Natural killer cell (primary cell): ENCODE measurements at regions not wholly inside any gene's neighbourhood (a gene's known extent, or its start where the extent isn't known, plus 50 kb on each side); places are given as distances from the start of the nearest gene placed in this dataset.

ENCODE experiments used
- ATAC-seq, 3 donors: fragments of 150-1000 bp in 2 of 3; fragments of 200-7000 bp in 1 of 3; cut with Tn5 transposase; 1 replicate in 1 of 3; 2 replicates in 2 of 3; pipeline ENCODE4 v1.10.0; 2021; ENCODE audit warnings: mild to moderate bottlenecking in 2 of 3, moderate library complexity in 2 of 3
- DNase-seq, 2 donors: peaks; one replicate each; pipeline versions ENCODE4 v3.0.0 to v3.0.0-alpha.2; 2013 to 2021; ENCODE audit warnings: mixed read lengths in 1 of 2
- H3K27ac ChIP-seq: one replicate; pipeline ENCODE4 v1.5.1; 2013; ENCODE audit warnings: mild to moderate bottlenecking, low read length
- H3K27me3 ChIP-seq: one replicate; pipeline ENCODE4 v1.6.1; 2013; ENCODE audit warnings: low read length; ENCODE audit not compliant: control insufficient read depth, insufficient read depth
- H3K36me3 ChIP-seq: one replicate; pipeline ENCODE4 v1.6.1; 2013; ENCODE audit warnings: low read length; ENCODE audit not compliant: control insufficient read depth, insufficient read depth
- H3K4me1 ChIP-seq: one replicate; pipeline ENCODE4 v1.6.1; 2013; ENCODE audit warnings: low read length; ENCODE audit not compliant: control insufficient read depth, insufficient read depth
- H3K4me3 ChIP-seq: one replicate; pipeline ENCODE4 v1.5.1; 2013; ENCODE audit warnings: low read length
- H3K9me3 ChIP-seq: one replicate; pipeline ENCODE4 v1.6.1; 2013; ENCODE audit warnings: low read length; ENCODE audit not compliant: control insufficient read depth, insufficient read depth
- H3K27ac Mint-ChIP-seq, 2 donors: one replicate each; pipeline ENCODE4 v1.8.0; 2022; ENCODE audit warnings: mild to moderate bottlenecking in 2 of 2, mixed read lengths in 2 of 2, moderate library complexity in 1 of 2
- H3K27me3 Mint-ChIP-seq, 2 donors: one replicate each; pipeline ENCODE4 v1.8.0; 2022; ENCODE audit warnings: low read depth in 2 of 2, mixed read lengths in 2 of 2
- H3K36me3 Mint-ChIP-seq: one replicate; pipeline ENCODE4 v1.8.0; 2022; ENCODE audit warnings: mixed read lengths
- H3K4me1 Mint-ChIP-seq, 2 donors: one replicate each; pipeline ENCODE4 v1.8.0; 2022; ENCODE audit warnings: mixed read lengths in 2 of 2
- H3K4me3 Mint-ChIP-seq: one replicate; pipeline ENCODE4 v1.8.0; 2022; ENCODE audit warnings: mild to moderate bottlenecking, moderate library complexity, mixed read lengths
- H3K9me3 Mint-ChIP-seq, 2 donors: one replicate each; pipeline ENCODE4 v1.8.0; 2022; ENCODE audit warnings: mixed read lengths in 2 of 2
- CTCF ChIP-seq: fragments of 200-600 bp; IDR thresholded peaks from one replicate; pipeline ENCODE4 v1.8.0; 2022; ENCODE audit warnings: antibody characterized with exemption
- WGBS: methylation state at CpG from one replicate; pipeline ENCODE4 v1.1.7; 2013; ENCODE audit warnings: missing lambda C conversion rate; ENCODE audit not compliant: insufficient coverage; 5-methylcytosine and 5-hydroxymethylcytosine counted together
- intact Hi-C: fragments of 100-400 bp; cut with micrococcal nuclease; formaldehyde crosslinking; loops from one replicate; pipeline ENCODE4 v1.14.2; 2022

GRCh38 chr4:38266616-38267015, 306.4 kb downstream of the PTTG2 start:
- H3K36me3 Mint-ChIP-seq: no peaks in the 10 kb centered on the region
- no peaks in the 10 kb centered on the region for H3K9me3 ChIP-seq
- H3K4me3 ChIP-seq: no peak overlapping the region
- DNase-seq (no peak), ATAC-seq (no peak)
- TF ChIP-seq CTCF: no peak
- no peaks in the 10 kb centered on the region for H3K4me1 Mint-ChIP-seq
- no peaks in the 10 kb centered on the region for H3K4me1 ChIP-seq
- 73% methylated on average over 3 of the region's 4 CpGs for WGBS
- H3K36me3 ChIP-seq: no peaks in the 10 kb centered on the region
- intact Hi-C loops: no loop called here
- H3K27ac Mint-ChIP-seq: no peak overlapping the region
- H3K27me3 Mint-ChIP-seq: peaks cover 0 to 7% of the 10 kb centered on the region in 2 donors
- H3K27me3 ChIP-seq: no peaks in the 10 kb centered on the region
- H3K9me3 Mint-ChIP-seq: no peaks in the 10 kb centered on the region
- no peak overlapping the region for H3K4me3 Mint-ChIP-seq
- no peak overlapping the region for H3K27ac ChIP-seq

- H3K4me1 Mint-ChIP-seq: no peaks in the 10 kb centered on the region
- WGBS: 81% methylated on average over 5 of the region's 5 CpGs
- intact Hi-C loops: no loop called here
- H3K4me1 ChIP-seq: no peaks in the 10 kb centered on the region
- no peak for DNase-seq
- peaks cover 0 to 7% of the 10 kb centered on the region in 2 donors for H3K27me3 Mint-ChIP-seq
- H3K27ac Mint-ChIP-seq: no peak overlapping the region
- H3K4me3 ChIP-seq: no peak overlapping the region
- H3K9me3 Mint-ChIP-seq: no peaks in the 10 kb centered on the region
- TF ChIP-seq CTCF: no peak
- no peaks in the 10 kb centered on the region for H3K36me3 Mint-ChIP-seq
- H3K4me3 Mint-ChIP-seq: no peak overlapping the region
- no peaks in the 10 kb centered on the region for H3K27me3 ChIP-seq
- no peak overlapping the region for H3K27ac ChIP-seq
- no peaks in the 10 kb centered on the region for H3K36me3 ChIP-seq
- H3K9me3 ChIP-seq: no peaks in the 10 kb centered on the region
- ATAC-seq: no peak
Measured at GRCh38 chr4:38268108-38268820, 308.1 kb downstream of the PTTG2 start.

GRCh38 chr4:38268837-38269236, 308.6 kb downstream of the PTTG2 start:
- H3K27ac ChIP-seq: no peak overlapping the region
- Mint-ChIP-seq H3K27ac (no peak overlapping the region), H3K27me3 (peaks cover 0 to 7% of the 10 kb centered on the region in 2 donors), H3K4me3 (no peak overlapping the region), H3K36me3 (no peaks in the 10 kb centered on the region), H3K9me3 (no peaks in the 10 kb centered on the region), H3K4me1 (no peaks in the 10 kb centered on the region)
- H3K4me3 ChIP-seq: no peak overlapping the region
- H3K9me3 ChIP-seq: no peaks in the 10 kb centered on the region
- DNase-seq (no peak), ATAC-seq (no peak)
- no peaks in the 10 kb centered on the region for H3K4me1 ChIP-seq
- WGBS: 100% methylated on average over 1 of the region's 1 CpG
- TF ChIP-seq CTCF: no peak
- H3K27me3 ChIP-seq: no peaks in the 10 kb centered on the region
- no peaks in the 10 kb centered on the region for H3K36me3 ChIP-seq
- intact Hi-C loops: no loop called here

GRCh38 chr4:38273407-38273806, 313.2 kb downstream of the PTTG2 start:
- H3K36me3 Mint-ChIP-seq: no peaks in the 10 kb centered on the region
- no peaks in the 10 kb centered on the region for H3K4me1 Mint-ChIP-seq
- H3K27me3 Mint-ChIP-seq: no peaks in the 10 kb centered on the region

More at GRCh38 chr4:38273407-38273806, 313.2 kb downstream of the PTTG2 start:
- Histone ChIP-seq H3K4me3 (no peak overlapping the region), H3K9me3 (no peaks in the 10 kb centered on the region), H3K36me3 (no peaks in the 10 kb centered on the region), H3K4me1 (no peaks in the 10 kb centered on the region), H3K27me3 (no peaks in the 10 kb centered on the region), H3K27ac (no peak overlapping the region)
- intact Hi-C loops: no loop called here
- no peak overlapping the region for H3K4me3 Mint-ChIP-seq
- no peak for TF ChIP-seq CTCF
- no peak for DNase-seq
- H3K27ac Mint-ChIP-seq: no peak overlapping the region
- H3K9me3 Mint-ChIP-seq: no peaks in the 10 kb centered on the region
- ATAC-seq: no peak
